SU-DHL-6 (cell line): ENCODE measurements at regions not wholly inside any gene's neighbourhood (a gene's known extent, or its start where the extent isn't known, plus 50 kb on each side); places are given as distances from the start of the nearest gene placed in this dataset.

Source experiments
- H2AFZ ChIP-seq: fragments of 200-600 bp; sonication (generic); 2 replicates; pipeline ENCODE4 v1.6.1; 2014; ENCODE audit warnings: low read depth, mild to moderate bottlenecking, moderate library complexity, mixed read lengths, antibody characterized with exemption, low read length; ENCODE audit not compliant: severe bottlenecking
- H3F3A ChIP-seq: fragments of 200-600 bp; shearing (Covaris generic); 2 replicates; pipeline ENCODE4 v1.6.0; 2016; ENCODE audit warnings: antibody characterized with exemption, mild to moderate bottlenecking; ENCODE audit not compliant: insufficient read depth
- H3K27ac ChIP-seq: fragments of 200-600 bp; sonication (generic); 2 replicates; pipeline ENCODE4 v1.5.1; 2016; ENCODE audit warnings: low read depth, mild to moderate bottlenecking, low read length, moderate library complexity, mixed read lengths
- H3K27me3 ChIP-seq: fragments of 200-600 bp; sonication (generic), shearing (Covaris generic); 2 replicates; pipeline ENCODE4 v1.6.0; 2014; ENCODE audit warnings: mild to moderate bottlenecking, low read length
- H3K36me3 ChIP-seq: fragments of 200-600 bp; sonication (generic); 2 replicates; pipeline ENCODE4 v1.6.1; 2014; ENCODE audit warnings: mild to moderate bottlenecking, low read length, mixed read lengths
- H3K4me2 ChIP-seq: fragments of 300-600, 200-600 bp; shearing (Covaris generic), sonication (generic); 2 replicates; pipeline ENCODE4 v1.6.0; 2014; ENCODE audit warnings: low read length, low read depth, mild to moderate bottlenecking; ENCODE audit not compliant: poor library complexity, severe bottlenecking
- H3K4me3 ChIP-seq: fragments of 200-600 bp; sonication (generic); 2 replicates; pipeline ENCODE4 v1.5.1; 2014; ENCODE audit warnings: antibody characterized with exemption, low read length, mild to moderate bottlenecking, mixed read lengths; ENCODE audit not compliant: insufficient read depth, poor library complexity, severe bottlenecking
- H3K79me2 ChIP-seq: fragments of 200-600 bp; sonication (generic); 2 replicates; pipeline ENCODE4 v1.6.1; 2014; ENCODE audit warnings: mild to moderate bottlenecking, low read length, moderate library complexity; ENCODE audit not compliant: insufficient read depth
- H3K9ac ChIP-seq: fragments of 200-600 bp; sonication (generic); 2 replicates; pipeline ENCODE4 v1.7.0; 2014; ENCODE audit warnings: mild to moderate bottlenecking, low read length
- H3K9me2 ChIP-seq: fragments of 200-600 bp; sonication (generic); replicated peaks from 2 replicates; pipeline ENCODE4 v1.6.1; 2014; ENCODE audit warnings: low read length; ENCODE audit not compliant: insufficient read depth
- H3K9me3 ChIP-seq: fragments of 200-600 bp; sonication (generic); 2 replicates; pipeline ENCODE4 v1.6.1; 2014; ENCODE audit warnings: low read length, mixed read lengths; ENCODE audit not compliant: insufficient read depth
- H4K20me1 ChIP-seq: fragments of 200-600 bp; sonication (generic); 2 replicates; pipeline ENCODE4 v1.6.1; 2014; ENCODE audit warnings: low read depth, mild to moderate bottlenecking, antibody characterized with exemption, low read length, moderate library complexity, mixed read lengths
- CTCF ChIP-seq: fragments of 200-600 bp; sonication (generic); IDR thresholded peaks from one replicate; pipeline ENCODE4 v1.5.1; 2017; ENCODE audit warnings: antibody characterized with exemption, mild to moderate bottlenecking, low read length, moderate library complexity; ENCODE audit not compliant: insufficient read depth, poor library complexity, severe bottlenecking
- EZH2phosphoT487 ChIP-seq: fragments of 200-600 bp; sonication (generic), shearing (Covaris generic); conservative IDR thresholded peaks from 2 replicates; pipeline ENCODE4 v1.6.1; 2018; ENCODE audit warnings: mild to moderate bottlenecking, antibody characterized with exemption, low read length, moderate library complexity, mixed read lengths

DNA sequence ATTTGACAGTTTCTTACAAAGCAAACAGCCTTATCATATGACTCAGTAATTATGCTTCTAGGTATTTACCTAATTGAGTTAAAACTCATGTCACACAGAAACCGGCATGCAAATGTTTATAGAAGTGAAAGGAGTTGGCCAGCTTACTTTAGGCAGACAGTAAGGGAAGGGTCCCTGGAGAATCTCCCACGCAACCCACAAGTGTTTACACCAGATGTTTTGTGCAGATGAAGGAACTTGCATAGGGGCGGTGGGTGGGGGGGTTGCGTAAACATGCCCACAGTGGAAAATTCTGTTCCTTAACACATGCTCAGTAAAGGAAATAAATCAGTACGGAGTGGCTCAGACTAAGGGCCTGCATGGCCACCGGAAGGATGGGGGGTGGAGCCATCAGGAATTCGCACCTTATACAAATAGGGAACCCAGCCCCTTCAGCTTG, 330.5 kb upstream of the AADAT start:
- Histone ChIP-seq H3K9me3 (no peaks in the 10 kb centered on the region), H3K27ac (no peak overlapping the region), H3K9ac (no peak overlapping the region), H3F3A (no peaks in the 10 kb centered on the region), H3K9me2 (no peaks in the 10 kb centered on the region), H3K27me3 (no peaks in the 10 kb centered on the region), H3K4me3 (no peak overlapping the region), H3K36me3 (no peaks in the 10 kb centered on the region), H3K79me2 (no peaks in the 10 kb centered on the region), H2AFZ (no peak overlapping the region), H4K20me1 (no peaks in the 10 kb centered on the region), H3K4me2 (no peak overlapping the region)
- TF ChIP-seq CTCF (no peak), EZH2phosphoT487 (no peak)

DNA sequence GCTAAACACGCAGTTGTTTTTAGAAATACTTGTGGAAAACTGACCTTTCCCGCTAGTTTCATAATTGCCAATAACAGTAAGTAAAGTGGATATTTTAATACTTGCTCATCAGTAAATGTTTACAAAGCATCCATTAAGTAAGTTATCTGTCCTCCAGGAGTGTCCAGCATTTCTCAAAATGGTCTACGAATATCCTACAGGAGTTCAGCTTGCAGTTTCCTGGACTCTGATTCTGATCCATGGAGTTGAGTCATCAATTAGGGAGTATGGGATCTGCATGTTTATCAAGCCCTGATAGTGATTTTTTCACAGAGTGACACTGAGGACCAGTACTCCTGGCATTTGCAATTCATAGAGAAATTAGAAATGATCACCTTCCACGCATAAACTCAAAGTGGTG, 325.2 kb upstream of the AADAT start:
- no peaks in the 10 kb centered on the region for H3K9me3 ChIP-seq
- no peaks in the 10 kb centered on the region for H3K36me3 ChIP-seq
- H2AFZ ChIP-seq = no peak overlapping the region
- no peaks in the 10 kb centered on the region for H3K79me2 ChIP-seq
- H3K9me2 ChIP-seq = no peaks in the 10 kb centered on the region
- H4K20me1 ChIP-seq = no peaks in the 10 kb centered on the region
- no peak overlapping the region for H3K4me2 ChIP-seq
- H3K27me3 ChIP-seq = no peaks in the 10 kb centered on the region
- no peak overlapping the region for H3K9ac ChIP-seq
- no peaks in the 10 kb centered on the region for H3F3A ChIP-seq
- TF ChIP-seq EZH2phosphoT487 (no peak), CTCF (no peak)
- no peak overlapping the region for H3K27ac ChIP-seq
- no peak overlapping the region for H3K4me3 ChIP-seq

DNA sequence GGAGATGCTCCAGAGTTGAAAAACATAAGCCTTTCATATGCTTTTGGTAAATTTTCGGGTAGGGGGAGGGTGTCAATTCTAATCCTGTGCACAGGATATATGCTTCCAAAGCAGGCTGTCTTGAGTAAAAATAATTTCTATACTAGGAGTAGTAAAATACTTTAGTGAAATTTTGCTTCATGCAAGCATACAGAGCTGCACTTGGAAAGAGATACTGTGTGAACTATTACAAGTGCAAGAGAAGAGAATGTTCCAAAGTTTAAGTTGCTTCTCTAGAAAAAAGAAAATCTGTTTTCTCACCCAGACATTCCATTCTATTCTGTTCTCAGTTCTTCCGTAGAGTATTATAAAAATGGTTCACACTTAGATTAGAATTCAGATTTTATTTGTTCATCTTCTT, 324.6 kb upstream of the AADAT start:
- no peaks in the 10 kb centered on the region for H3K9me2 ChIP-seq
- no peaks in the 10 kb centered on the region for H4K20me1 ChIP-seq
- no peak overlapping the region for H3K4me3 ChIP-seq
- H3K36me3 ChIP-seq = no peaks in the 10 kb centered on the region
- H3K4me2 ChIP-seq = no peak overlapping the region
- no peaks in the 10 kb centered on the region for H3K27me3 ChIP-seq
- H2AFZ ChIP-seq = no peak overlapping the region
- H3F3A ChIP-seq = no peaks in the 10 kb centered on the region
- no peak for TF ChIP-seq EZH2phosphoT487
- TF ChIP-seq CTCF = no peak
- no peak overlapping the region for H3K27ac ChIP-seq
- H3K79me2 ChIP-seq = no peaks in the 10 kb centered on the region
- H3K9ac ChIP-seq = no peak overlapping the region
- no peaks in the 10 kb centered on the region for H3K9me3 ChIP-seq
